ENCODE measurements at regions not wholly inside any gene's neighbourhood (a gene's known extent, or its start where the extent isn't known, plus 50 kb on each side); places are given as distances from the start of the nearest gene placed in this dataset.

DNA sequence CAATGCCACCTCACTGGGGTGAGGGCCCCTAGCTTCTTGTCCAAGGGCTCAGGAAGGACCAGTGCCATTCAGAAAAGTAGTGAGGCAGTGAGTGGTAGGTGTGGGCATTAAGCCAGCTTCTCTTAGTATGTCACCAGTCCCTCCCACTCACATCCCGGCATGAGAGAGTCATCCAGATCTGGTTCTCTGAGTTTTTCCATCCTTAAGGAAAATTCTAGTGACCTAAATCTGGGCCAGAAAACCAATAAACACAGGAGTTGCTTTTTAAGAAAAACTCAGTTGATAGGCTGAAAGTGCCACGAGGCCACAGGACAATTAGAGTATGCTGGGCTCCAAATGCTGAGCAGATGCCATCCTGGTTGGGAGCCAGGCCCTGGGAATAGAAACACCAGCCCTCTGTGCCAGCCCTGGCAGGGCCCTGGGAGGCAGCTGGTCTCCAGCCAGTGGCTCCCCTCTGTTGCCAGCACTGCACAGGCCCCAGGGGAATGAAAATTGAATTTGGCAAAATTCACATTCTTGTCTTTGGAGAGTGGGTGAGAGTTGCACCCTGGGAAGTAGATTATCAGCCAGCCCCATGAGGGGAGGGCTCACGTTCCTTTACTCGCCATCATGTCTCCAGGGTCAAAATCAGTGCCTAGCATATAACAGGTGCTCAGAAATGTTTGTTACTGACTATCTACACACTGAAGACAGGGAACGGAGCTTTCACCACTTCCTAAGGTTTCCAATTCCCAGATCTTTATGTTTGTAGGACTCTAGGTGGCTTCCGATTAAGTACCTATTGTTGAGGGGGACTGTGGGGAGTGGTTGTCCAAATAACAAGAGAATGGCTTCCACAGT, 52.8 kb downstream of the FAM43A start:
- no peak for DNase-seq (ENCODE audit: low read depth in 3 of 3, low spot score in 2 of 3)

DNA sequence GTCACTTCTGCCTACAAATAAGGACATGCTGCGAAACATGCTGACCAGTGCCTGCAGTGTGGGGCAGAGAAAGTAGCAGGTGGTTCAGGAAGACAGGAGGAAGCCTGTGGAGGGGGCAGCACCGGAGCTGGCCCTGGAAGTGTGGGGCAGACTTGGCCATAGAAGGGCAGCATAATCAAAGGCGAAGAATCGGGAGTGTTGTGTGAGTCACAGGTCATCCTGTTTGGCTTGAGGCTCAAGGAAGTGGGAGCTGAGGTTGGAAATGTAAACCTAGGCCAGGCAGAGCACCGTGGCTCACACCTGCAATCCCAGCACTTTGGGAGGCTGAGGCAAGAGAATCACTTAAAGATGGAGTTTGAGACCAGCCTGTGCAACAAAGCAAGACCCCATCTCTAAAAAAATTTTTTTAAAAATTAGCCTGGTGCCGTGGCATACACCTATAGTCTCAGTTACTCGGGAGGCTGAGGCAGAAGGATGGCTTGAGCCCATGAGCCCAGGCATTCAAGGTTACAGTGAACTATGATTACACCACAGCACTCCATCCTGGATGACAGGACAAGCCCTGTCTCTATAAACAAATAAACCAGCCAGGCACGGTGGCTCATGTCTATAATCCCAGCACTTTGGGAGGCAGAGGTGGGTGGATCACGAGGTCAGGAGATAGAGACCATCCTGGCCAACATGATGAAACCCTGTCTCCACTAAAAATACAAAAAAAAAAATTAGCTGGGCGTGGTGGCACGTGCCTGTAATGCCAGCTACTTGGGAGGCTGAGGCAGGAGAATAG, 54.0 kb downstream of the FAM43A start:
- DNase-seq (ENCODE audit: low read depth in 3 of 3, low spot score in 2 of 3): no peak

DNA sequence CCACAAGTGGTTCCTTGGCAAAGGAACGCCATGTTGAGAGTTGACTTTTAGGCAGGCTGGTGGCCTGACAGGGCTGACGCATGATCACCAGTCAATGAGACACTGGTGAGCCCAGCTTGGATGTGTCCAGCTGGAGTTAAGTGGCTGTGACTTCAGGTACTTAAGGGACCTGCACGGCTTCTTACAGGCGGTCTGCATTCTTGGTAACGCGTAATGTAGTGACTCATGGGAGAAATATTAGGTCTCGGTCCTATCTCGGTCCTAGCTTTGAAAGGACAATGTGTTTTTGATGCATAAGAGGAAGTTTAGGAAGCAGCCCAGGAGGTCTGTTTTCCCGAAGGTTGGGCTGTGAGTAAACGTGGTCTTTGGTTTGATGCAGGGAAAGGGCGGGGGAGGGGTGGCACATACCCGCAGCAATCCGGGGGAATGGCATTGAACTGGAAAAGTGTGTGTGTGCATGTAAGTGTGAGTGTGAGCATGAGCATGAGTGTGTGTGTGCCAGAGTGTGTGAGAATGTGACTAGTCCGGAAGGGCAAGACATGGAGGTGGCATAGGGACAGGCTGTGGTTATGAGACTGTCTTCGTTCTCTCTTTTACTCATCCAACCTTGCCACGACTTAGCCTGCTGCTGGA, 55.3 kb downstream of the FAM43A start:
- no peak for DNase-seq (ENCODE audit: low read depth in 3 of 3, low spot score in 2 of 3)

DNA sequence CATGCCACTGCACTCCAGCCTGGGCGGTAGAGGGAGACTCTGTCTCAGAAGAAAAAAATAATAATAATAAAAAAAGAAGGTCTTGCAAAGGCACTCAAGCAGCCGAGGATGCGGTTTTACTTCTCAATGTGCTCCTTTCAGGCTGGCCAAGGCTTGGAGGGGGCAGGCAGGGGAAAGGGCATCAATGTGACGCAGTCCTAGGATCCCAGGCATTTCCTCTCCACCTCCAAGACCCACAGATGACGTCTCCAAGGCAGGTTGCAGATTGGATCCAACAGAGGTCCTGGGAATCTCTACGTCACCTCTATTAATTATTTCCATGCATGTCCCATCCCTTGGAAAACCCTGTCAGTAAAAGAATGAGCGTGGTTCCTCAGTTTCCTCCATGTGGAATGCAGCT, 56.2 kb downstream of the FAM43A start:
- DNase-seq (ENCODE audit: low read depth in 3 of 3, low spot score in 2 of 3): no peak

DNA sequence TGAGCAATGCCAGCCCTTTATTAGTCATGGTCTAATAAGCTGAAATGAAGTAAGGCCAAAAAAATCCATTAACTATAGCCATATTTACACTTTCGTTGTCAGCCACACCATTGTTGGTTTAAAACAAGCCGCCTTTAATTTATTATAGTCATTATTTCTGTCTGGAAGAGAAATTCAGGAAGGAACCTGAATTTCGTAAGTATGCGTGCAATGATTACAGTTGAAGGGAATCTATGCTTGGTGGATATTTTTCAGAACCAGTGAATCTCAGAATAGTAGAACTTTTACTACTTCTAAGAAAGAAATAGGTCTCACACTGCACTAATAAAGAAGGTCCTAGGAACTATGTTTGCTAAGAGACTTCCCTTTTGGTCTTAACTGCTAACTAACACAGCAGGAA, 59.1 kb downstream of the FAM43A start:
- no peak for DNase-seq (ENCODE audit: low read depth in 3 of 3, low spot score in 2 of 3)

DNA sequence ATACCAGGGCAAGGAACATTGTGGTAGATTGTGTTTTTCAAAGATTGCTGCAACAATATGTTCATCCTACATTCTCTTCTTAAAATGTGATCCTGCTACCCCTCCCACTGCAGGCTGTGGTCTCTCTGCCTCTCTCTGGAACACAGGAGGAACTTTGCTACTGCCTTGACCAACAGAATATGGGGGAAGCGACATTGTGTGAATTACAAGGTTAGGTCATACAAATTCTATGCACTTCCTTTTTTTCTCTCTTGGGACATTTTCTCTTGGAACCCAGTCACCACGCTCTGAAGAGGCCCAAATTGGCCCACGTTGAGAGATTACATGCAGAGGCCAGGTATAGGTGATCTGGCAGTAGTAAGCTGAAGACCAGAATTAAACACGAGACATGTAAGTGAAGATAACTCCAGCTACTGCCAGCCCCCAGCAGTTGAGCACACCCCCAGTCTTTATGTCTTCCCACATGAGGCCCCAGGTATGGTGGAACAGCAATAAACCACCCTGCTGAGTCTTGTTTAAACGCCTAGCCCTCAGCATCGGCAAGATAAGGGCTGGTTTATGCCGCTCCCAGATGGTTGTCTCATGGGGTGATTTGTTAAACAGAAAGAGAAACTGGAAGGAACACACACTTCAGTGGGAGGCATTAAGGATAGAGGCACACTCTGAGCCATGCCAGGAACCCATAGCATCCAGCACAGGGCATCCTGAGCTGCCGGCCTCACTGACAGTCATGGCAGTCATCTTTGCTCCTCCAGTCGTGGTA, 59.9 kb downstream of the FAM43A start:
- no peak for DNase-seq (ENCODE audit: low read depth in 3 of 3, low spot score in 2 of 3)

DNA sequence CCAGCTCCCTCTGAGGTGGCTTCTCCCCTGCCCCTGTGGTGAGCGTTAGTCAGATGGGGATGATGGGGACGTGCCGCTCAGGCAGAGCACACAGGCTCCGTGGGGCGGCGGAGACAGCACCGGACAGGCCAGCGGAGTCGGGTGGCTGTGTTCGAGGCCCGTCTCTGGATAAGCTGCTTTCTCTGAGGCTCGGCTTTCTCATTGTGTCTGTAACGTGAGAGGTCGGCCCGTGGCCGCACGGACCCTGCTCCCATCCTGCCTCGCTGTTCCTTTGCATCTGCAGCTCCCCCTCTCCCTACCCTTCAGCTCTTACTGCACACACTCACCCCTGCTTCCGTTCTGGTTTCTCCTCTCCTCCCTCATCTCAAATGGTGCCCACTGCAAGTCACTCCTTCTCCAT, 62.5 kb downstream of the FAM43A start:
- no peak for DNase-seq (ENCODE audit: low read depth in 3 of 3, low spot score in 2 of 3)

DNA sequence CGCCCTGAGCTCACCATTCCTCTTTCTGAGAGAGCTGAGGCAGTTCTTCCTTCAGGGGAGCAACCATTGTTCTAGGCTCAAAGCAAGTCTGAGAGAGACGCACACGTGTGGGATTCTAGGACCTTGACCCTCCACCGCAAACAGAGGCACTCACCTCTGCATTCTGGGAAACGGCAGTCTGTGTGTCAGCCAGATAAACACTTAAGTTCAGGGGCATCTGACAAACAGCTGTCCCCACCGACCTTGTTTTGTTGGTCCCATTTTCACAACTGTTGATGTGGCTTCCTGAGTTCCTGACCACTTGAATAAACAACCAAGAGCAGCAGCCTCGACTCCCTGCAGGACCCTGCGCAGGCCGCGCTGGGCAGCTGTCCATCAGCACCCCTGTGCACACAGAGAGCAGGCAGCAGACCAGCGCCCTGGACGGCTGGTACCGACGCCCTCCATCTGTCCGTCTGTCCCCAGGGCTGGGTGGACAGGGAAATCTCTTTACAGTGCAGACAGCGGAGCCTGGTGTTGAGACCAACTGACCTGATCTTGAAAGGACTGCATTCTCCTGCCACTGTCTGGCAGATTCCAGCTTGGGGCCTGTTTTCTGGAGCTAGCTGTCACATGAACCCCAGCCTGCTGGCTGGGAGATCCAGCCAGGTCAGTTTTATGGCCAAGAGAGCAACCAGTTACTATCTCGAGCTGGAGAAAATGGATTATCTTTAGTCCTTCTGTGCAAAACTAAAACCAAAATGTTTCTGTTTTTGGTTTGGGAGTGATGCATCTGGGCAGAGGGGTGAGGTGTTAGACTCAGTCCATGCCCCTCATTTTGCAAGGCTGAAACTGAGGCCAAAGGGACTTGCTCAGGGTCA, 64.2 kb downstream of the FAM43A start:
- no peak for DNase-seq (ENCODE audit: low read depth in 3 of 3, low spot score in 2 of 3)

DNA sequence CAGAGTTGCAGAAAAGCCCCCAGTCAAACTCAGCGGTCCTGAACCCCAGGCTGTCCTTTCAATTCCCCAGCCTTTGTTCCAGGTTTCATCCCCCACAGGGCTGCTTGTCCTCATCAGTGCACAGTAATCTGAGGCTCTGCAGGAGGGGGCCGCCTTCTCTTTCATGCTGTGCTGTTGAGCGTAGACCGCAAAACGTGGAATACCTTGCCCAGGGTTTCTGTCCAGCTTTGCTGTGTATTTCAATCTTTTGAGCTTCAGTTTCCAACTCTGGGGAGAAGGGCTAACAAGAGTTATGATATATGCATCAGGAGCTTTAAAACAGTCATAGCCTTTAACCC, 64.8 kb downstream of the FAM43A start:
- no peak for DNase-seq (ENCODE audit: low read depth in 3 of 3, low spot score in 2 of 3)

DNA sequence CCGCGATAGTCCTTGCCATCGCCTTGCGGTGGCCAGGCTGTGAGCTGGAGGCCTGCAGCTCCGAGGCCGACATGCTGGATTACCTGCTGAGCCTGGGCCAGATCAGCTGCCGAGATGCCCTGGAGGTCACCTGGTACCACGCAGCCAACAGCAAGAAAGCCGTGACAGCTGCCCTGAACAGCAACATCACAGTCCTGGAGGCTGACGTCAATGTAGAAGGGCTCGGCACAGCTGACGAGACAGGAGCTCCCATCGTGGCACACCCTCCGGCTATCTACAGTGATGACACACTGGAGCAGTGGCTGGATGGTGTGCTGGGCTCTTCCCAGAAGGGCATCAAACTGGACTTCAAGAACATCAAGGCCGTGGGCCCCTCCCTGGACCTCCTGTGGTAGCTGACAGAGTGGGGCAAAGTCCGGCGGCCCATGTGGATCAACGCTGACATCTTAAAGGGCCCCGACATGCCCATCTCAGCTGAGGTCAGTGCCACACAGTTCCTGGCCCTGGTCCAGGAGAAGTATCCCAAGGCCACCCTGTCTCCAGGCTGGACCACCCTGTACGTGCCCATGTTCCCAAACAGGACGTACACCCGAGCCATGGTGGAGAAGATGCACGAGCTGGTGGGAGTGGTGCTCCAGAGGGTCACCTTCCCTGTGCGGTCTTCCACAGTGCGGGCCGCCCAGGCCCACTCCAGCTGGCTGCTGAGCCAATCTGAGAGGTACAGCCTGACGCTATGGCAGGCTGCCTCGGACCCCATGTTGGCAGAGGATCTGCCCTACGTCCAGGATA, 70.2 kb downstream of the FAM43A start:
- DNase-seq (ENCODE audit: low read depth in 3 of 3, low spot score in 2 of 3): no peak

DNA sequence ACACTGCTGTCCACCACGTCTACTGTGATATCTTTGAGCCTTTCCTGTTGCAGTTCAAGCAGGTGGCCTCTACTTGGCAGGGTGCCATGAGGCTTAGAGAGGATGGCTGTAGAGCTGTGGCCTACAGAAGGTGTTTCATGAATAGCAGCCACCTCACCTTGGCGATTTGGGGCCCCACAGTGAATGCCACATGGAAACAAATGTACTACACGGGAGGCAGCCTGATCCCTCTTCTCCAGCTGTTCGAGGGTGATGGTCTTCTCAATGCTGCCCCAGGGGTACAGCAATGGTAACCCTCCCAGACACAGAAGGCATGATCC, 70.7 kb downstream of the FAM43A start:
- DNase-seq (ENCODE audit: low read depth in 3 of 3, low spot score in 2 of 3): no peak

DNA sequence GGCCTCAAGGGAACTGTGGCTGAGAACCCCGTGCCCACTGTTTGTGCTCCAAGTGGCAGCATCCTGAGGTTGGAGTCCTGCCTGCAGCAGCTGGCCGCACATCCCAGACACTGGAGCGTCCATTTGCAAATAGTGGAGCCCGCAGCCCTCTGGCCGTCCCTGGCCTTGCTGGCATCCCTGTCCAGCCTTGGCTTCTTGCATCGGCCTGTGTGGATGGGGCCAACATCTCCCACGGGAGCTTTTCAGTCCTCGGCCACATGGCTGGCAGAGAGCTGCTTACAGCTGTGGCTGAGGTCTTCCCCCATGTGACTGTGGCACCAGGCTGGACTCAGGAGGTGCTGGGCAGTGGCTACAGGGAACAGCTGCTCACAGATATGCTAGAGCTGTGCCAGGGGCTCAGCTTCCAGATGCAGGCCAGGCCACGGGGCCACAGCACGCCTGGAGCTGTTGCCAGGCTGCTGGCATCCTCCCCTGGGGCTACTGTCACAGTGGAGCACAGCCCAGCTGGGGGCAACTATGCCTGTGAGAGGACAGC, 71.2 kb downstream of the FAM43A start:
- no peak for DNase-seq (ENCODE audit: low read depth in 3 of 3, low spot score in 2 of 3)

DNA sequence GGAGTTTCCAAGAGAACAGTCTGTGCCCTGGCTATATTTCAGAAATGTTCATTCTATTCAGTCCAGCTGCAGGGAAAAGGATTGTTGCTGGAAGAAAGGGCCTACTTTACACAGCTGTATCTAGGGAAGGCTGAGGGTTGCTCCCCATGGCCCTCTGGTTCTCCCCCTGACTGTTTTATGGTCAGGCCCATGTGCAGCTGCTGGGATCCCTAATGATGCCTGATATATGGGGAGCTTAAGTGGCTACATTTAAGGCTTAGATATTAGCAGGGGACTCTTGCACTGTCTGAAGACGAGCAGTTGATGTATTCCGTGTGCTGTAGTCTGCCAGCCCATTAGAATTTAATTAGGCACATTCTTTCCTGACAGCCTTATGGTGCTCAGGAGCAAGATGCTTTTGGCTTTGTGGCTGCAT, 72.0 kb downstream of the FAM43A start:
- DNase-seq (ENCODE audit: low read depth in 3 of 3, low spot score in 2 of 3): peak in 1 of 3 donors; percentile 51

DNA sequence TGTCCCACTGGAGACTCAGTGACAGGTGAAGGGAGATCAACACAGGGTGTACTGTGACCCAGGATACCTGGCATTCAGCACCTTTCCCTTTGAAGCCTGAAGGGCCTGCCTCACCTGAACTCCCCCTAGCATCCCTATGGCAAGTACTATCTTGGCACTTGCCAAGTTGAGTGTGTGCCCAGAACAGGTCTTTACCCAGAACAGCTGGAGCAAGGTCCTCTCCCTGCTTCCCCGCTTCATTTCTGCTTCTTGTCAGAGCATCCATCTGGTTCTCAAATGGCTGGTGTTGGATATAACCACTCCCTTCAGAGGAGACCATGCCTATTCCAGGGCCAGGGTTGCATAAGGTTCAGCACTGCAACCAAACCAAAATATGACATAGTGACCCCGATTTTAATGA, 73.0 kb downstream of the FAM43A start:
- no peak for DNase-seq (ENCODE audit: low read depth in 3 of 3, low spot score in 2 of 3)

DNA sequence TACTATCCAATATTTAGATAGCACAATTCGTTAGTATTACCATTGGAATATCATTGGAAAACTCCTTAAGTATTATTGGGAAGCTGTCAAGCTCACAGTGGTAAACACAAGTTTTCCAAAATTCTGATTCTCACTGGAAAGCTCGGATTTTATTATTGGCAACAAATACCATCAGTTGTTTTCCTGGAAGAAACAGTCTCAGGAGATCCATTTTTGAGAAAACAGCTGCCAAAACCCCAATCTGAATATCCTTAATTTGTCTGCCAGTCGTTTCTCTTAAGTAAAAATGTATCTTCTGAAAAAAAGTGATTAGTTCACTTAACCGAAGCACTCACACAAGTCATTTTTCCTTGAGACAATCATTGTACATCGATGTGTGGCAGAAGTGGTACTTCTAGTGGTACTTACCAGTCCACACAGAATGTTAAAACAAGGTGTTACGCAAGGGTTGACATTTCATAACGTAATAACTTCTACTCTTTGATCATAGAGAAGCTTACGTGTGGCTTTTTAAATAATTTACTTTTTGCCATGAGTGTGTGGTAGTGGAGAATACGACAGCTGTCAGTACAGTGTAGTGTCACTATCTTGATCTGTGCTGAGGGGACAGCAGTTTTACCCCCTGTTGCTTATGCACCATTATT, 74.9 kb downstream of the FAM43A start:
- no peak for DNase-seq (ENCODE audit: low read depth in 3 of 3, low spot score in 2 of 3)

DNA sequence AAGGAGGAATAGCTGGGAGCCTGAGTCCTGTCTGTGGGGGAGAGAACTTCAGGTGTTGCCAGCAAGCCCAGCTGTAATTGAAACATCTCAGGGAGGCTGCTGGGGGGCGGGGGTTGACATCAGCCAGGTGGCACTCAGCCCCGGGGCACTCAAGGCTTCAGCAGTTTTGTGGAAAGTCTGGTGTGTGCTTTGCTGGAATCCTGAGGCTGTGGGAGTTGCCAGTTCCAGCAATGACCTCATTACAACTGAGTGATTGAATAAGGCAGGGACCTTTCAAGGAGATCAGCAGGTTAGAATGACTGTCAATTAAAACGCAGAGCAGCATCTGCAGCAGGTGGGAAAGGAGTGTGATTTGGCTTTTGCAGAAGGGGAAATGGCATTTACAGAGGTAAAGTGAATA, 75.7 kb downstream of the FAM43A start:
- DNase-seq (ENCODE audit: low read depth in 3 of 3, low spot score in 2 of 3): peak in 2 of 3 donors; percentile 45 to 65

DNA sequence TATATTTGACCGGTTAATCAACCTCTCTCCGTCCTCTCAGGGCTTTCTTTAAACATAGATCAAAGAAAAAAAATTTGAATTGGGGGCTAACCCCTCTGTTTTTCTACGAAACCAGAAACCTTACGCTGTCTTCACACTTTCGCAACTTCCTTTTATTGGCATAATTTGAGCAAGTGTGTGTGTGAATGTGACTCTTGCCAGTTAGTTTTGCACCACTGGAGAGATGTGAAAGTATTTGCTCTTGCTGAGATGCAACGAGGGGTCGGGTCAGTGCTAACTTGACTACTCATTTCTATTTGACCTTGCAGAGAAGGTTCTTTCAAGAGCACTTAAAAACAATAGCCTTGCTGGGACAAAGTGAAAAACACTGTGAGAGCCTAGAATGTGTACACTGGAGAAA, 81.2 kb downstream of the FAM43A start:
- DNase-seq (ENCODE audit: low read depth in 3 of 3, low spot score in 2 of 3): no peak

DNA sequence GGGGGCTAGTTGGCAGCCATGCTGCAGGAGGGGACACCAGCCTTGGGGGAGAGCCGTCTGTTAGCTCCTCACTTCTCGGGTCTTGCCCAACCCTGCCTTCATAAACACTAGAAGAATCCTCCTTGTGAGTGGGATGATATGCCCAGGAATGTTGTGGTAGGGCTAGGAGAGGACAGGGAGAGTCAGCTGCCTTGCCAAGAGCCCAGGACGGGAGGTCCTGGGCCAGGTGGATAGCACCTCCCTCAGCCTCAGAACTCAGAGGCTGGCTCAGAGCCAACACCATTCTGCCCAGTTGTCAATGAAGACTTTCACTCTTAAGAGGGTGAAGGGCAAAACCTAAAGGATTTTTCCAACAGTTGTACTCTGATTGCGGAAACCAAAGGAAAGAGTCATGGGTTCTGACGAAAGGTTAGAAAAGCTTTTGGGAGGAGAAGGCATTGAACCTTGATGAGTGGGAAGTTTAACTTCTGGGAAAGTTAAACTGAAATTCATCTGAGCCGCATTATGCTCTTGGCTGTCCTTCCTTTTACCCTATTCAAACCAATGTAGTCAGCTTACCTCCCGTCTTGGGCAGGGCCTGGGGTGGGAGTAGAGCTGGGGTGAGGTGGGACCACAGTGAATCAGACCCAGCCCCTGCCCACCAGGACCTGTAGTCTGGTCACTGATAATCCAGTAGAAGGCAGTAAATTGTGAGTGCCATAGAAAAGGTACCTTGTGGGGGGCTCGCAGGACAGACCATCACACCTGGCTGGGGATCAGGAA, 81.9 kb downstream of the FAM43A start:
- DNase-seq (ENCODE audit: low read depth in 3 of 3, low spot score in 2 of 3): no peak
